GM18511 (cell line): ENCODE measurements at regions not wholly inside any gene's neighbourhood (a gene's known extent, or its start where the extent isn't known, plus 50 kb on each side); places are given as distances from the start of the nearest gene placed in this dataset.
"Not testable (repeated sequence)": the region's sequence is repeated elsewhere in the genome, so short reads cannot be mapped to it uniquely, and the experiment has no call there.

Experiments used
- ATAC-seq: cut with Tn5 transposase; IDR thresholded peaks from one replicate; pipeline ENCODE4 v1.9.1; 2021; ENCODE audit warnings: mild to moderate bottlenecking, moderate library complexity; ENCODE audit not compliant: unreplicated experiment

DNA sequence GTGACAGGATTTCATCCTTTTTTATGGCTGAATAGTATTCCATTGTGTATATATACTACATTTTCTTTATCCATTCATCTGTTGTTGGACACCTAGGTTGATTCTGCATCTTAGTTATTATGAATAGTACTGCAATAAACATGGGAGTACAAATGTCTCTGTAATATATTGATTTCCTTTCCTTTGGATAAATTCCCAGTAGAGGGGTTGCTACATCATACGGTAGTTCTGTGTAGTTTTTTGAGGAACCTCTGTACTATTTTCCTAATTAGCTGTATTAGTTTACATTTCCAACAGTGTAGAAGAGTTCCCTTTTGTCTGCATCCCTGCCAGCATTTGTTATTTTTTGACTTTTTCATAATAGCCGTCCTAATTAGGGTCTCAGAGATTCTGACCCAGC, 201.3 kb downstream of the GIPC2 start:
- no peak for ATAC-seq

GRCh38 chr1:78250201-78250600, 204.4 kb downstream of the GIPC2 start:
- no peak for ATAC-seq

DNA sequence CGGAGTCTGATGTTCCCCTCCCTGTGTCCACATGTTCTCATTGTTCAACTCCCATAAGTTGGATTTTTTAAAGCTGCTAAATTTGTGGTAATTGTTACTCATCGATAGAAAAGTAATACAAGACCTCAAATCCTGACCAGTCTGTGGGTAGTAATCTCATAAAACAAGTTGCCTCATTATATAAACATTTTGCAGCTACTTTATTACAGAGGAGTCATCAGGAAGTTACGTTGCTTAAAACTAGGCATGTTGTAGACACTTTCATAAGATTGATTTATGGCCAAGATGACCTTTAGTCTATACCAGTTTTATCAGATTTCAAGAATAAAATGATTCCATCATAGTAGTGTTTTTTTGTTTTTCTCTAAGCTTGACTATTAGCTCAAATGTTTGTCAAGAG, 208.8 kb downstream of the GIPC2 start:
- no peak for ATAC-seq

- no peak for ATAC-seq
These were observed 209.6 kb downstream of the GIPC2 start for GRCh38 chr1:78255383-78255782.

DNA sequence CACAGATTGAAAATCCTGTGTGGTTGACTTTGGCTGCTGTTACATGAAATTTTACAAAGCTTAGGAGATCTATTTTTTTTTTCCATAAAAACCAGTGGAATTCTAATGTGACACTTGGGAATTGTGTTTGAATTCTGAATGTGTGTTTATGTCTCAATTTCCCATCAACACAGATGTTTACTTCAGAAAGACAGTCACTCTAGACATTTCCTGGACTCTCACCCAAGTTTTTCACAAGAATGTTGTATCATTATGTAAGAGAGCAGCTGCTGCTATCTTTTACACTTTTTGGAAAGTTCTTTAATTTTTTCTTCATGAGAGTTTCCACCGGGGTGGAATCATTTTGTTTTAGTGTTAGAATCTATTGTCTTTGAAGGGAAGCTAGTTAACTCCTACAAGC, 210.1 kb downstream of the GIPC2 start:
- ATAC-seq, result no peak

DNA sequence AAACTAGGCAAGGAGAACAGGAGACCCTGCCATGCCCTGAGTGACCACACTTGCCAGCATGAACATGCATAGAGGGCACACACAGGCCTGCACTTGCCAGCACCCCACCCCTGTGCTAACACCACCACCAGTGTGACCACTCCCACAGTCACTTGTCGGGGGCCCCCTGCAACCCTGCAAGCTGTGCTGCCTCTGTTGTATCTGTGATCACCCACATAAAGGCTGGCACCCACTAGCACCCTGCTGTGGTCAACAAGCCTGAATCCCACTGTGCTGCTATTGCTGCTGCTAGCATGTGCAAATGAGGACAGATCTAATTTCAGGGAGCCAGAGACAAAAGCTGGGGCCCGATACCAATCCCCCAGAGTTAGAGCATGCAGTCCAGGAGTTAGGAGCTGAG, 217.7 kb downstream of the GIPC2 start:
- ATAC-seq, result no peak

GRCh38 chr1:78263946-78264345, 218.2 kb downstream of the GIPC2 start:
- ATAC-seq, result no peak

DNA sequence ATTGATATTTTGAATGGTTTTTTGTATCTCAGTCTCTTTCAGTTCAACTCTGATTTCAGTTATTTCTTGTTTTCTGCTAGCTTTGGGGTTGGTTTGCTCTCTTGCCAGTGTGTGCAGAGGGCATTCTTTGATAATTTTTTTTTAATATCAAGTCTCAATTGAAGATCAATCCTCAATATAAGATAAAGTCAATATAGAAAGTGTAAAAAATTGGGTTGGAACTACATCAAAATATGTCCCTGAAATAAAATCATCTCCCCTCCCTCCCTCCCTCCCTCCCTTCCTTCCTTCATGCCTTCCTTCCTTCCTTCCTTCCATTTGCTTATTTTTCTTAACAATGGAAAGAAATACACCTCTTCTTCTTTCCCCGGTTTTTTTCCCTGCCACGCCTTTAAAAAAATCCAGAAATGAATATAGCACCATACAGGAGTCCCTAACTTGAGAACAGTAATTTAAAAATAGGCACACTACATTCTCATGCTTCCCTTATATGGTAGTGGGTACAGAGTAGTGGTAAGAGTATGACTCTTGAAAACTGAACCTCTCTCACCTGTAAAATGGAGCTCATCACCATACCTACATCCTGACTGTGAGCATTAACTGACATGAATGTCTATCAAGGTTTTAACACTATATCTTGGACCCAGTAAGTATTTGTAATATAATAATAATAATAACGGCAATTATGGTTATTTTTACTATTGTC, 221.9 kb downstream of the GIPC2 start:
- ATAC-seq, result peak; percentile 58

- ATAC-seq, result no peak
These were observed 221.2 kb upstream of the PTGFR start for GRCh38 chr1:78269591-78269990.

DNA sequence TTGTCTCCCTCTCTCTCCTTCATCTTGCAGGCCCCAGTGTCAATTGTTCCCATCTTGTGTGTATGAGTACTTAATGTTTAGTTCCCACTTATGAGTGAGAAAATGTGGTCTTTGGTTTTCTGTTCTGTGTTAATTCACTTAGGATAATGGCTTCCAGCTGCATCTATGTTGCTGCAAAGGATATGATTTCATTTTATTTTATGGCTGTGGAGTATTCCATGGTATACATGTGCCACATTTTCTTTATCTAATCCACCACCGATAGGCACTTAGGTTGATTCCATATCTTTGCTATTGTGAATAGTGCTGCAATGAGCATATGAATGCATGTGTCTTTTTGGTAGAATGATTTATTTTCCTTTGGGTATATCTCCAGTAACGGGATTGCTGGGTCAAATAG, 219.4 kb upstream of the PTGFR start:
- ATAC-seq, result not testable (repeated sequence)

GRCh38 chr1:78274814-78275213, 216.0 kb upstream of the PTGFR start:
- no peak for ATAC-seq

- ATAC-seq, result no peak
These were observed 215.3 kb upstream of the PTGFR start for GRCh38 chr1:78275456-78275855.

- no peak for ATAC-seq
These were observed 214.7 kb upstream of the PTGFR start for GRCh38 chr1:78275906-78276685.

DNA sequence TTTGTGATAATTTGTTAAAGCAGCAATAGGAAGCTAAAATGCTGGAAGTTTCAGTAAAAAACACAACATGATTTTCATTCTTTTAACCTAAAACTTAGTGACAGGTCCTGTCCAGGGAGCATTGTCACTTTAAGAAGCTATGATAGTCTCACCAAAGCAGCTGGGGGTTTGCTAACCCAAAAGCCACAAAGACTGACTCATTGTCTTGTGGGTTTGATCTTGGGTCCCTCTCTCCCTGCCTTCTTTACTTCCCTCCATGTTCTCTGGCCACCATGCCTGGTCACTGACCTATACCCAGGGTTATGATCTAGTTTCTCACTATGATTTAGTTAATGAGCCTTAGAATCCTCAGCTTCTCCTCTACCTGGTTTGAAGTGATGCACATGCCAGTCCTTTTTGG, 213.5 kb upstream of the PTGFR start:
- peak; percentile 88 for ATAC-seq

- ATAC-seq, result no peak
These were observed 211.7 kb upstream of the PTGFR start for GRCh38 chr1:78279051-78279450.

GRCh38 chr1:78280626-78281025, 210.1 kb upstream of the PTGFR start:
- no peak for ATAC-seq

DNA sequence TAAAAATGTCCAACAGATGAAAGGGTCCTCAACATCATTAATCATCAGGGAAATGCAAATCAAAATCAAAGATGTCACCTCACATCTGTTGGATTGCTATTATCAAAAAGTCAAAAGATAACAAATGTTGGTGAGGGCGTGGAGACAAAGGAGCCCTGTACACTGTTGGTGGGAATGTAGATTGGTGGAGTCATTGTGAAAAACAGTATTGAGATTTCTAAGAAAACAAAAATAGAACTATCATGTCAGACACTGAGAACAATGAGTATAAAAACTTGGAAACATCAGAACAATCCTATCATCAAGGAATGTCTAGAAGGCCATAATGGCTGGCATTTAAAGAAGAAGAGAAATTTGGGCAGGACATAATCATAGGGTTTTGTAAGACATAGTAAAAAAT, 209.2 kb upstream of the PTGFR start:
- ATAC-seq, result no peak

GRCh38 chr1:78283691-78284090, 207.1 kb upstream of the PTGFR start:
- ATAC-seq, result no peak

- no peak for ATAC-seq
These were observed 206.4 kb upstream of the PTGFR start for GRCh38 chr1:78284354-78284753.

DNA sequence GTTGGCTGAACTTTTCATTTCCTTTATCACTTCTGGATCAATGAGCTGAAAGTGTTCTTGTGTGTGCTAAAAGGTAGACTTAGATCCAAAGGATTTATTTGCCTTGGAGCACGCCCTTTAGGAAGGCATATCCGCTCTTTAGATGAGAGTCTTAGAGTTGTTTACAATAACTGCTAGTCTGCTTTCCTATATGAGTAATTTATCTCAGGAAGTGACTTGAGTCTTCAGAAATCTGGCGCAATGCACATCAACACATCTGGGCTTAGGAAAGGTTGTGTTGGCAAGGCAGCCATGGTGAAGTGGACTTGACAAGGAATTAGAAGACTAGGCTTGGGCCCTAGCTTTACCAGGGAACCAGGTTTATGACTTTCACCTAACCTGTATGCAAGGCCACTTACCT, 204.1 kb upstream of the PTGFR start:
- ATAC-seq, result no peak

GRCh38 chr1:78289603-78290002, 201.2 kb upstream of the PTGFR start:
- ATAC-seq, result no peak

DNA sequence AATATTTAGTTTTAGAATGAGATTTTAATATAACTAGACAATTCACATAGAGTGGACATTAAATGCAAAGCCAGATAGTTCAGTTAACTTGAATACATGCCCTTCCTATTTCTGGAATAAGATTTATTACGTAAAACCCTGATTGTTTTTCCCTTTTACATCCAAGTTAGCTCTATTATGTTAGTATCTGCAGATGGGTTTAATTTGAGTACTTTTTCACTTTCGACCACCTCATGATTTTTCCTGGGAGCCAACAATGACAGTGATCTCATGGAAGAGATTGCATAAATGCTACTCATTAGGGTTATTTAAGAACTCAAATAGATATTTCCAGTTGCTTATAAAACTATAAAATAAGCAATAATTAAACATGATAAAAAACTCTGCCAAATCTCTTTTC, 199.4 kb upstream of the PTGFR start:
- ATAC-seq, result no peak

GRCh38 chr1:78291872-78292271, 198.9 kb upstream of the PTGFR start:
- ATAC-seq, result no peak
